SU-DHL-6 (cell line): ENCODE measurements at regions not wholly inside any gene's neighbourhood (a gene's known extent, or its start where the extent isn't known, plus 50 kb on each side); places are given as distances from the start of the nearest gene placed in this dataset.

Experiments
- EZH2phosphoT487 ChIP-seq: fragments of 200-600 bp; sonication (generic), shearing (Covaris generic); conservative IDR thresholded peaks from 2 replicates; pipeline ENCODE4 v1.6.1; 2018; ENCODE audit warnings: mild to moderate bottlenecking, antibody characterized with exemption, low read length, moderate library complexity, mixed read lengths
- TF ChIP-seq, protein P1 (sequence below): fragments of 200-600 bp; sonication (generic); IDR thresholded peaks from one replicate; pipeline ENCODE4 v1.5.1; 2017; ENCODE audit warnings: antibody characterized with exemption, mild to moderate bottlenecking, low read length, moderate library complexity; ENCODE audit not compliant: insufficient read depth, poor library complexity, severe bottlenecking

GRCh38 chr19:23481043-23481442 lies 85.8 kb upstream of the ZNF91 start:
- TF ChIP-seq, protein P1, sequence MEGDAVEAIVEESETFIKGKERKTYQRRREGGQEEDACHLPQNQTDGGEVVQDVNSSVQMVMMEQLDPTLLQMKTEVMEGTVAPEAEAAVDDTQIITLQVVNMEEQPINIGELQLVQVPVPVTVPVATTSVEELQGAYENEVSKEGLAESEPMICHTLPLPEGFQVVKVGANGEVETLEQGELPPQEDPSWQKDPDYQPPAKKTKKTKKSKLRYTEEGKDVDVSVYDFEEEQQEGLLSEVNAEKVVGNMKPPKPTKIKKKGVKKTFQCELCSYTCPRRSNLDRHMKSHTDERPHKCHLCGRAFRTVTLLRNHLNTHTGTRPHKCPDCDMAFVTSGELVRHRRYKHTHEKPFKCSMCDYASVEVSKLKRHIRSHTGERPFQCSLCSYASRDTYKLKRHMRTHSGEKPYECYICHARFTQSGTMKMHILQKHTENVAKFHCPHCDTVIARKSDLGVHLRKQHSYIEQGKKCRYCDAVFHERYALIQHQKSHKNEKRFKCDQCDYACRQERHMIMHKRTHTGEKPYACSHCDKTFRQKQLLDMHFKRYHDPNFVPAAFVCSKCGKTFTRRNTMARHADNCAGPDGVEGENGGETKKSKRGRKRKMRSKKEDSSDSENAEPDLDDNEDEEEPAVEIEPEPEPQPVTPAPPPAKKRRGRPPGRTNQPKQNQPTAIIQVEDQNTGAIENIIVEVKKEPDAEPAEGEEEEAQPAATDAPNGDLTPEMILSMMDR, result no peak
- no peak for TF ChIP-seq EZH2phosphoT487
